ENCODE measurements at regions not wholly inside any gene's neighbourhood (a gene's known extent, or its start where the extent isn't known, plus 50 kb on each side); places are given as distances from the start of the nearest gene placed in this dataset.
"Not testable (repeated sequence)": the region's sequence is repeated elsewhere in the genome, so short reads cannot be mapped to it uniquely, and the experiment has no call there.

- no peak for FAIRE-seq
These were observed 118.0 kb upstream of the RAI14 start for GRCh38 chr5:34538026-34538672.

DNA sequence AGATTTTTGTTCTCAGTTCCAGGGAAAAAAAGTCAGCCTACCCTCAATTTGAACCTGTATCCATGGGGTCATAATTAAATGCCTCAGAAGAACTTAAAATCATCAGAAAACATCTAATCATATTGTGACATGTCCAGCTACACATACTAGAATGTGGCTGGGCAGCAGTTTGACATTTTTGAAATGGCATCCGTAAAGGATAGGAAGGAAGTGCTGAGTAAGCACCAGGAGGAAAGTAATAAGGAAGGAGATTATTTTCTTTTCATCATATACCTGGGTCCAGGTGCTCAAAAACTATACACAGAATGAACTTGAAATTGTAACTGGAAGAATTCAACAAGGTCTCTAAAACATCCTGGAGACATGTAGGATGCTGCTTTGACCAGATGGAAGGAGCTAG lies 116.9 kb upstream of the RAI14 start:
- FAIRE-seq: no peak

GRCh38 chr5:34541067-34541466 lies 115.1 kb upstream of the RAI14 start:
- no peak for FAIRE-seq

- FAIRE-seq: no peak
These were observed 113.3 kb upstream of the RAI14 start for GRCh38 chr5:34542818-34543217.

GRCh38 chr5:34543687-34544086 lies 112.4 kb upstream of the RAI14 start:
- no peak for FAIRE-seq

- no peak for FAIRE-seq
These were observed 111.7 kb upstream of the RAI14 start for GRCh38 chr5:34544403-34544802.

GRCh38 chr5:34545164-34545563 lies 111.0 kb upstream of the RAI14 start:
- FAIRE-seq: no peak

- FAIRE-seq: no peak
These were observed 110.5 kb upstream of the RAI14 start for GRCh38 chr5:34545626-34546025.

GRCh38 chr5:34547300-34548085 lies 108.6 kb upstream of the RAI14 start:
- no peak for FAIRE-seq

- no peak for FAIRE-seq
These were observed 108.1 kb upstream of the RAI14 start for GRCh38 chr5:34548086-34548403.

- no peak for FAIRE-seq
These were observed 105.9 kb upstream of the RAI14 start for GRCh38 chr5:34550247-34550646.

- FAIRE-seq: no peak
These were observed 105.2 kb upstream of the RAI14 start for GRCh38 chr5:34550964-34551363.

- no peak for FAIRE-seq
These were observed 104.2 kb upstream of the RAI14 start for GRCh38 chr5:34551911-34552433.

DNA sequence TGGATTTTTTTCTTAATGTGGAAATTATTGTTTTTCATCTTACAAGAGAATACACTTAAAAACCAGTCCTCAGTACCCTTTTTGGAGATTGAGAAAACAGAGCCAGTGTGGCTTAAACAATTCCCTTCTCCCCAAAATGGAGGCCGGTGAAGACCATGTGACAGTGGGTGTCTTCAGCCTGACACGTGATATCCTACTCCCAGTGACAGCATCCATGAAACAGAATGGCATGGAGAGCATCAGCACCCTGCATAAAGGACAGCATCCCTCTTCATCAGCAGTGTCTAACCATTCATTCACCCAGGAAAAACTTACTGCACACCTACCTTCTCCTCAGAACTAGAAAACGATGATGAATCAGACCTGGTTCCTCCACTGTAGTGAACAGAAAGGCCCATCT lies 103.4 kb upstream of the RAI14 start:
- FAIRE-seq: no peak

- FAIRE-seq: no peak
These were observed 102.5 kb upstream of the RAI14 start for GRCh38 chr5:34553581-34553980.

DNA sequence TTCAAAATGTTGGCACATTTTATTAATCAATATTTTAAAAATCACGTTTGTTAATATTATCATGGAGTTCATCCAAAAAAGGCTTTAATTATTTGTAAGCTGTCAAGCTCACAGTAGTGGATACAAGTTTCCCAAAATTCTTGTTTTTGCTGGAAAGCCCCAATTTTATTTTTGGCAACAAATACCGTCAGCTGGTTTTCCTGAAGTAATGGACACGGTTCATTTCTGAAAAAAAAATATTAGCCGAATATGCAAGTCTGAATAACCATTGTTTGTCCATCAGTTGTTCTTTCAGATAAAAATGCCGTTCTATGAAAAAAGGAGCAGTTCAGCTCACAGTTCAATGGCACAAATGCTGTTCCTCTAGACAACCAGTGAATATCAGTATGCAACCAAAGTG lies 101.5 kb upstream of the RAI14 start:
- no peak for FAIRE-seq

GRCh38 chr5:34555699-34556508 lies 100.2 kb upstream of the RAI14 start:
- no peak for FAIRE-seq

- no peak for FAIRE-seq
These were observed 99.7 kb upstream of the RAI14 start for GRCh38 chr5:34556509-34556782.

- not testable (repeated sequence) for FAIRE-seq
These were observed 94.5 kb upstream of the RAI14 start for GRCh38 chr5:34561581-34561980.

DNA sequence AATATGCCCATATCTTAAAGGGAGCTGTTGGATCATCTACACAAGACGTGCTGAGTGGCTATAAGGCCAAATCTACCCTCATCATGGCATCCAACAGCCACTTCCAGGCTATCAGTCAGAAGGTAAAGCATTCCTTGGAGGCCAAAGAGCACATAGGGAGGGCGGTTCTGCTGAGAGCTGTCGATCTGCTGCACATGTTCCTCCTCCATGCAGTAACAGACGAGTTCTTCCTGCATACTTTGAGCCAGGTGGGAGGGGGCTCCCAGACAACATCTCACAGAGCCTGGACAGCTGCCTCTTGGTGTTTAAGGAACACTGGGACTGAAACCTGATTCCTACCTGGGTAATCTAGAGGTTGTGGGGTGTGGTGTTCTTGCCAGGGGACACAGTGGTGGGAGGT lies 93.3 kb upstream of the RAI14 start:
- FAIRE-seq: no peak

- no peak for FAIRE-seq
These were observed 92.9 kb upstream of the RAI14 start for GRCh38 chr5:34563269-34563668.

DNA sequence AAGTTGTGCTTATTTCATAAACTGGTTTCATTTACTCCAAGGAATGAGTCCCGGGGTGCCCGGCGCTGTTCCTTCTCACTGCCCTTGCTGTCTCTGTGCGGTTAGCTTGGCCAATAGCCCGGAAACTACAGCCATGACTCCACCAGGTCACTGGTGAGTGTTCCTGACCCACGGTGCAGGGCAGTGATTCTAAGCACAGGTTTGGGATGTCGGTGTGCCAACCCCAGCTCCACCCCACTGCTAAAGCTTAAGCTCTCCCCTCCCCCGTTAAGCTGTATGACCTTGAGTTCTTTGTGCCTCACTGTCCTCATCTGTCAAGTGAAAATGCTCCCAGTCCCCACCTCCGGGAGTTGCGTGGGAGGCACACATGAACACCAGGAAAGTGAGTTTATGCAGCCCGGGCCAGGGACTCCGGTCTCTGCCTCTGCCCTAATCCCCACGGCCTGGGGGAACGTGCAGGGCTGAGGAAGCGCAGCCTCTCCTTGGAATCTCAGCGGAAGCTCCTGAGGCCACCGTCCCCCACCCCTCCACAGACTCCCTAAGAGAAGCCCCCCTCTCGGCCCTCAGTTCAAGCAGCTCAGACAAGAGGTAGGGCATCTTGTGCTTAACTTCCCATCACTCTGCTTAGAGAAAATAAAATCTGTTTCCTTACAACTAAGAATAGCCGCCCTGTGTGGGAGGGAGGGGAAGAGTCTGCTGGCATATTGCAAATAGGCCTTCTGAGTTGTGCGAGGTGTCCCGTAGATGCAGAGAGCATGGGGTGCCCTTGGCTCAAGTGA lies 92.0 kb upstream of the RAI14 start:
- FAIRE-seq: no peak

DNA sequence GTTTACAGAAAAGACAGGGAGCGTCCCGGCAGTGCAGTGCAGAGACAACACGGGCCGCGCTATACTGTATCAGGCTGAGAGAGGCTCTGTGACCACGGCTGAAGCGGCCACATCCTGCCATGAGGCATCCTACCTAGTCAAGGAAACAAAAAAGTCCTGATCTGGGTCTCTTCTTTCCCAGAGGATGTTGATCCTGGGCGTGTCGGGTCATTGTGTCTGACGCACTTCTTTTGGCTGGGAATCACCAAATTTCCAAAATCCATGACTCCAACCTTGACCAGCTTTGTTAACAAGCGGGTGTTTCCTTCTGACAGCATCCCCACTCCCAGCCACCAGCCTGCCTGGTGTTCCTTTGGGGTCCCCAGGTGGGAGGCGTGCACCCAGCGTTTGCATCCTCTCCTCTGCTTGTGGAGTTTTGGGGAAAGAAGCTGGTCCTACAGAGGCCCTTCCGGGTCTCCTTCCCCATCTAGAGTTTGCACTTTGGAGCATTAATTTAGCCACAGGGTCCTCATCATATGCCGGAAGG lies 91.4 kb upstream of the RAI14 start:
- no peak for FAIRE-seq
